ENCODE measurements at regions not wholly inside any gene's neighbourhood (a gene's known extent, or its start where the extent isn't known, plus 50 kb on each side); places are given as distances from the start of the nearest gene placed in this dataset.

- ChIA-PET CTCF (no interaction called here), POLR2A (no interaction called here)
- TF ChIP-seq ELF4 (IDR thresholded peaks at IDR 0.05) = no peak
- no peak for DNase-seq (ENCODE audit: extremely low spot score)
Observed at GRCh38 chr1:4355839-4356238, 298.6 kb upstream of the AJAP1 start.

GRCh38 chr1:4362314-4363044, 291.9 kb upstream of the AJAP1 start:
- ChIA-PET CTCF (no interaction called here), POLR2A (no interaction called here)
- DNase-seq (ENCODE audit: extremely low spot score) = no peak
- TF ChIP-seq CTBP1 (IDR thresholded peaks at IDR 0.05; ENCODE audit: borderline replicate concordance) (no peak), FOXM1 (IDR thresholded peaks at IDR 0.05; ENCODE audit: borderline replicate concordance) (no peak), HDGF (IDR thresholded peaks at IDR 0.05; ENCODE audit: borderline replicate concordance) (no peak), FOXK2 (IDR thresholded peaks at IDR 0.05) (no peak), NFRKB (IDR thresholded peaks at IDR 0.05) (no peak), TARDBP (IDR thresholded peaks at IDR 0.05) (no peak), FOXA1 (IDR thresholded peaks at IDR 0.05) (no peak), ELF4 (IDR thresholded peaks at IDR 0.05) (no peak), SUZ12 (IDR thresholded peaks at IDR 0.05) (no peak), LEF1 (IDR thresholded peaks at IDR 0.05; ENCODE audit: borderline replicate concordance) (no peak), ARNT (IDR thresholded peaks at IDR 0.05) (no peak), ZNF384 (IDR thresholded peaks at IDR 0.05) (no peak), SP1 (IDR thresholded peaks at IDR 0.05) (no peak), BHLHE40 (IDR thresholded peaks at IDR 0.05; ENCODE audit: borderline replicate concordance) (no peak), L3MBTL2 (conservative IDR thresholded peaks at IDR 0.05) (no peak), PKNOX1 (IDR thresholded peaks at IDR 0.05) (no peak)

GRCh38 chr1:4366091-4366490, 288.3 kb upstream of the AJAP1 start:
- CTCF ChIA-PET = no interaction called here

GRCh38 chr1:4367230-4367777, 287.1 kb upstream of the AJAP1 start:
- TF ChIP-seq NFRKB (IDR thresholded peaks at IDR 0.05) (no peak), ARNT (IDR thresholded peaks at IDR 0.05) (no peak), FOXA1 (IDR thresholded peaks at IDR 0.05) (no peak), HDGF (IDR thresholded peaks at IDR 0.05; ENCODE audit: borderline replicate concordance) (no peak), FOXK2 (IDR thresholded peaks at IDR 0.05) (no peak), L3MBTL2 (conservative IDR thresholded peaks at IDR 0.05) (no peak), ZNF384 (IDR thresholded peaks at IDR 0.05) (no peak), SUZ12 (IDR thresholded peaks at IDR 0.05) (no peak), LEF1 (IDR thresholded peaks at IDR 0.05; ENCODE audit: borderline replicate concordance) (no peak), TARDBP (IDR thresholded peaks at IDR 0.05) (no peak), CTBP1 (IDR thresholded peaks at IDR 0.05; ENCODE audit: borderline replicate concordance) (no peak), SP1 (IDR thresholded peaks at IDR 0.05) (no peak), PKNOX1 (IDR thresholded peaks at IDR 0.05) (no peak), BHLHE40 (IDR thresholded peaks at IDR 0.05; ENCODE audit: borderline replicate concordance) (no peak), FOXM1 (IDR thresholded peaks at IDR 0.05; ENCODE audit: borderline replicate concordance) (no peak), ELF4 (IDR thresholded peaks at IDR 0.05) (no peak)
- POLR2A ChIA-PET = no interaction called here
- CTCF ChIA-PET = no interaction called here
- no peak for DNase-seq (ENCODE audit: extremely low spot score)

More at GRCh38 chr1:4366091-4366490, 288.3 kb upstream of the AJAP1 start:
- POLR2A ChIA-PET = no interaction called here
- TF ChIP-seq HDGF (IDR thresholded peaks at IDR 0.05; ENCODE audit: borderline replicate concordance) (no peak), FOXM1 (IDR thresholded peaks at IDR 0.05; ENCODE audit: borderline replicate concordance) (no peak)
- DNase-seq (ENCODE audit: extremely low spot score) = no peak

GRCh38 chr1:4369335-4369734, 285.1 kb upstream of the AJAP1 start:
- no peak for DNase-seq (ENCODE audit: extremely low spot score)
- TF ChIP-seq FOXM1 (IDR thresholded peaks at IDR 0.05; ENCODE audit: borderline replicate concordance) = no peak
- TF ChIP-seq SP1 (IDR thresholded peaks at IDR 0.05) = no peak
- TF ChIP-seq L3MBTL2 (conservative IDR thresholded peaks at IDR 0.05) = no peak
- no peak for TF ChIP-seq FOXA1 (IDR thresholded peaks at IDR 0.05)
- no peak for TF ChIP-seq CTBP1 (IDR thresholded peaks at IDR 0.05; ENCODE audit: borderline replicate concordance)
- TF ChIP-seq BHLHE40 (IDR thresholded peaks at IDR 0.05; ENCODE audit: borderline replicate concordance) = no peak
- no peak for TF ChIP-seq FOXK2 (IDR thresholded peaks at IDR 0.05)
- no peak for TF ChIP-seq PKNOX1 (IDR thresholded peaks at IDR 0.05)
- no peak for TF ChIP-seq NFRKB (IDR thresholded peaks at IDR 0.05)
- TF ChIP-seq ELF4 (IDR thresholded peaks at IDR 0.05) = no peak
- TF ChIP-seq ZNF384 (IDR thresholded peaks at IDR 0.05) = no peak
- no peak for TF ChIP-seq LEF1 (IDR thresholded peaks at IDR 0.05; ENCODE audit: borderline replicate concordance)
- no peak for TF ChIP-seq SUZ12 (IDR thresholded peaks at IDR 0.05)
- no peak for TF ChIP-seq TARDBP (IDR thresholded peaks at IDR 0.05)
- no peak for TF ChIP-seq HDGF (IDR thresholded peaks at IDR 0.05; ENCODE audit: borderline replicate concordance)
- no peak for TF ChIP-seq ARNT (IDR thresholded peaks at IDR 0.05)
- ChIA-PET POLR2A (no interaction called here), CTCF (no interaction called here)

- TF ChIP-seq FOXA1 (IDR thresholded peaks at IDR 0.05) = no peak
- TF ChIP-seq BHLHE40 (IDR thresholded peaks at IDR 0.05; ENCODE audit: borderline replicate concordance) = no peak
- no peak for TF ChIP-seq SUZ12 (IDR thresholded peaks at IDR 0.05)
- no peak for TF ChIP-seq FOXM1 (IDR thresholded peaks at IDR 0.05; ENCODE audit: borderline replicate concordance)
- TF ChIP-seq SP1 (IDR thresholded peaks at IDR 0.05) = no peak
- TF ChIP-seq TARDBP (IDR thresholded peaks at IDR 0.05) = no peak
- no peak for TF ChIP-seq HDGF (IDR thresholded peaks at IDR 0.05; ENCODE audit: borderline replicate concordance)
- TF ChIP-seq LEF1 (IDR thresholded peaks at IDR 0.05; ENCODE audit: borderline replicate concordance) = no peak
- TF ChIP-seq ELF4 (IDR thresholded peaks at IDR 0.05) = no peak
- TF ChIP-seq ZNF384 (IDR thresholded peaks at IDR 0.05) = no peak
- no peak for TF ChIP-seq FOXK2 (IDR thresholded peaks at IDR 0.05)
- TF ChIP-seq ARNT (IDR thresholded peaks at IDR 0.05) = no peak
- TF ChIP-seq PKNOX1 (IDR thresholded peaks at IDR 0.05) = no peak
- no peak for TF ChIP-seq NFRKB (IDR thresholded peaks at IDR 0.05)
- TF ChIP-seq CTBP1 (IDR thresholded peaks at IDR 0.05; ENCODE audit: borderline replicate concordance) = no peak
- no peak for TF ChIP-seq L3MBTL2 (conservative IDR thresholded peaks at IDR 0.05)
- POLR2A ChIA-PET = no interaction called here
- DNase-seq (ENCODE audit: extremely low spot score) = no peak
Observed at GRCh38 chr1:4371849-4372248, 282.6 kb upstream of the AJAP1 start.

More at GRCh38 chr1:4371849-4372248, 282.6 kb upstream of the AJAP1 start:
- CTCF ChIA-PET = no interaction called here
